PFSK-1 (cell line): ENCODE measurements at regions not wholly inside any gene's neighbourhood (a gene's known extent, or its start where the extent isn't known, plus 50 kb on each side); places are given as distances from the start of the nearest gene placed in this dataset.

ENCODE experiments used
- FOXP2 ChIP-seq: optimal IDR thresholded peaks from 2 replicates; pipeline ENCODE3; 2011; ENCODE audit warnings: borderline replicate concordance, control low read depth, inconsistent platforms; ENCODE audit not compliant: insufficient read depth; ENCODE audit errors: extremely low read length, extremely low read depth
- POLR2AphosphoS5 ChIP-seq: IDR thresholded peaks from 2 replicates; pipeline ENCODE4 v1.6.1; 2012; ENCODE audit warnings: low read depth, mild to moderate bottlenecking, control low read depth, low read length, moderate library complexity
- SIN3A ChIP-seq: IDR thresholded peaks from 2 replicates; pipeline ENCODE4 v1.6.1; 2012; ENCODE audit warnings: mild to moderate bottlenecking, low read length, moderate library complexity, borderline replicate concordance; ENCODE audit not compliant: insufficient read depth
- TAF1 ChIP-seq: IDR thresholded peaks from 2 replicates; pipeline ENCODE4 v1.6.1; 2012; ENCODE audit warnings: low read length, control low read depth, borderline replicate concordance; ENCODE audit not compliant: insufficient read depth
- TF ChIP-seq, protein P1 (sequence below), 2 experiments: IDR thresholded peaks; 2 replicates each; pipeline versions ENCODE4 v1.6.1 to v1.8.0; 2011 to 2012; ENCODE audit warnings: low read depth in 2 of 2, low read length in 2 of 2, control low read depth in 1 of 2, inconsistent platforms in 1 of 2, mild to moderate bottlenecking in 1 of 2, moderate library complexity in 1 of 2; ENCODE audit not compliant: insufficient read depth in 1 of 2

DNA sequence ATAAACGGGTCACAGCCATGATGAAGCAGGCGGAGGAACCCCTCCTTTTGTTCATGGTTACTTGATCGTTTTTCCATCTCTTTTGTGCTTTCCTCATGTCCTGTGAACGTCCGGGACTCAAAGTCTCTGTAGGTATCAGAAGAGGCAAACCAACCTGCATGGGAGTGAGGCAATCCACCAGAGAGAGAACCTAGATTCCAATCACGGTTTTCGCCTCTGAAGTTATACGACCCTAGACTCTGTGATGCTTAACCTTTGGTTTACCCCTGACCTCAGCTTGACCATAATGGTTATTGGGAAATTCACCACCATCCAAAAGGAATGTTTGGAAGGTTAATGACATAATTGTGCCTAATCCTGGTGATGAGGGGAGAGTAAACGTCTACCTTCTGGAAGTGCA lies 186.8 kb upstream of the PRICKLE1 start:
- TF ChIP-seq POLR2AphosphoS5 (no peak), TAF1 (no peak), SIN3A (no peak), FOXP2 (no peak)
- TF ChIP-seq, protein P1, sequence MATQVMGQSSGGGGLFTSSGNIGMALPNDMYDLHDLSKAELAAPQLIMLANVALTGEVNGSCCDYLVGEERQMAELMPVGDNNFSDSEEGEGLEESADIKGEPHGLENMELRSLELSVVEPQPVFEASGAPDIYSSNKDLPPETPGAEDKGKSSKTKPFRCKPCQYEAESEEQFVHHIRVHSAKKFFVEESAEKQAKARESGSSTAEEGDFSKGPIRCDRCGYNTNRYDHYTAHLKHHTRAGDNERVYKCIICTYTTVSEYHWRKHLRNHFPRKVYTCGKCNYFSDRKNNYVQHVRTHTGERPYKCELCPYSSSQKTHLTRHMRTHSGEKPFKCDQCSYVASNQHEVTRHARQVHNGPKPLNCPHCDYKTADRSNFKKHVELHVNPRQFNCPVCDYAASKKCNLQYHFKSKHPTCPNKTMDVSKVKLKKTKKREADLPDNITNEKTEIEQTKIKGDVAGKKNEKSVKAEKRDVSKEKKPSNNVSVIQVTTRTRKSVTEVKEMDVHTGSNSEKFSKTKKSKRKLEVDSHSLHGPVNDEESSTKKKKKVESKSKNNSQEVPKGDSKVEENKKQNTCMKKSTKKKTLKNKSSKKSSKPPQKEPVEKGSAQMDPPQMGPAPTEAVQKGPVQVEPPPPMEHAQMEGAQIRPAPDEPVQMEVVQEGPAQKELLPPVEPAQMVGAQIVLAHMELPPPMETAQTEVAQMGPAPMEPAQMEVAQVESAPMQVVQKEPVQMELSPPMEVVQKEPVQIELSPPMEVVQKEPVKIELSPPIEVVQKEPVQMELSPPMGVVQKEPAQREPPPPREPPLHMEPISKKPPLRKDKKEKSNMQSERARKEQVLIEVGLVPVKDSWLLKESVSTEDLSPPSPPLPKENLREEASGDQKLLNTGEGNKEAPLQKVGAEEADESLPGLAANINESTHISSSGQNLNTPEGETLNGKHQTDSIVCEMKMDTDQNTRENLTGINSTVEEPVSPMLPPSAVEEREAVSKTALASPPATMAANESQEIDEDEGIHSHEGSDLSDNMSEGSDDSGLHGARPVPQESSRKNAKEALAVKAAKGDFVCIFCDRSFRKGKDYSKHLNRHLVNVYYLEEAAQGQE (IDR thresholded peaks at IDR 0.05; ENCODE audit: insufficient read depth in 1 of 2, low read depth in 2 of 2, low read length in 2 of 2): no peak

GRCh38 chr12:42774238-42774637 lies 184.7 kb upstream of the PRICKLE1 start:
- no peak for TF ChIP-seq SIN3A
- TF ChIP-seq, protein P1 (IDR thresholded peaks at IDR 0.05; ENCODE audit: insufficient read depth in 1 of 2, low read depth in 2 of 2, low read length in 2 of 2): no peak
- no peak for TF ChIP-seq TAF1
- no peak for TF ChIP-seq FOXP2
- TF ChIP-seq POLR2AphosphoS5: no peak

DNA sequence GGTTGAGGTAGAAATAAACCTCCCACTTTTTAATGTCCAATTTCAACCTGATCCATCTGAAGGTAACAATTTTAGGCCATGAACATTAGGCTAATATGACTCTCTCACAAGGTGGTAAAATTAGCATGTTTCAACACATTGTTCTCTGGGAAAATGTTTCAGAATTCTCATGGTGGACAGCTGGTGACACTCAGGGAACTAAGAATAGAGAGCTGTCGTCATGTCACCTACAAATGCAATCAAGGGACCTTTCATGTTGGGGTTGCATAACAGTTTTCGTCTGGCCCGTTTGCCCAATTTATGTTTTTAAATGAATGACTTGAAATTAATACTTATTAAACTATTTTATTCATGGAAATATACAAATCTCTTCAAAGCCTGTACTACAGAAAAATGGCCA lies 180.7 kb upstream of the PRICKLE1 start:
- TF ChIP-seq SIN3A (no peak), POLR2AphosphoS5 (no peak), FOXP2 (no peak), TAF1 (no peak)
- TF ChIP-seq, protein P1 (IDR thresholded peaks at IDR 0.05; ENCODE audit: insufficient read depth in 1 of 2, low read depth in 2 of 2, low read length in 2 of 2): no peak

DNA sequence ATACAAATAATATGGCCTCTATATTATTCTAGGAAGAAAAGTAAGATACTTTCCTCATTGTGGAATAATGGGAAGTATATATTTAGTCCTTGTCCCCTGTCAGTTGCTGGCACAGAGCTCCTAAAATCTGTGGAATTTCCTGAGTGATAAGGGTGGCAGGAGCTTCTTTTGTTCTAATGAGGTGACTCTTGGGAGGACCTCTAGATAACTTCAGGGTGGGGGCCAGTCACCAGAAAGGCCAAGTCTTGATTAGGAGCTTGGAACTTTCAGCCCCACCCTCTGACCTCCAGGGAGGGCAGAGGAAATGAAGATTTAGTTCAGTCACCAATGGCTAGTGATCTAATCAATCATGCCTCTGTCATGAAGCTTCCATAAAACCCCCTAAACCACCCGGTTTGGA lies 179.9 kb upstream of the PRICKLE1 start:
- TF ChIP-seq SIN3A (no peak), POLR2AphosphoS5 (no peak), FOXP2 (no peak), TAF1 (no peak)
- TF ChIP-seq, protein P1 (IDR thresholded peaks at IDR 0.05; ENCODE audit: insufficient read depth in 1 of 2, low read depth in 2 of 2, low read length in 2 of 2): no peak

DNA sequence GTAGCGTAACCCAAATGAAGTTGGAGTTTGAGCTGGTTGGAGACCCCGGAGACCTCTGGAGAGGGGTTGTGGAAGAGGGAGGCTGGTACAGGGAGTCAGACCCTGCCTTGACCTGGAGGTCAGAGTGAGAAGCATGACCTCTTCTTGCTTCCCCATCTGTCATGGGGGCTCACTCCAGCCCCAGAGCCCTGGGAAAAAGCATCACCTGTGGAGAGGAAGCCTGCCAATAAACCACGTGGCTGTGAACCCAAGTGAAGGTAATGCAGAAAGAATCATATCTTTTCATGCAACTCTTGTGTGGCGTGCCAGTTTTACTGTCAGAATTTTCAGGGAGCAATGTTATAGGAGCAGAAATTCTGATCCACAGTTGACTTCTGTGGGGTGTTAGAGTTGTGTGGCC lies 178.5 kb upstream of the PRICKLE1 start:
- TF ChIP-seq TAF1 (no peak), FOXP2 (no peak)
- TF ChIP-seq, protein P1 (IDR thresholded peaks at IDR 0.05; ENCODE audit: insufficient read depth in 1 of 2, low read depth in 2 of 2, low read length in 2 of 2): no peak
